ENCODE measurements at regions not wholly inside any gene's neighbourhood (a gene's known extent, or its start where the extent isn't known, plus 50 kb on each side); places are given as distances from the start of the nearest gene placed in this dataset.

DNA sequence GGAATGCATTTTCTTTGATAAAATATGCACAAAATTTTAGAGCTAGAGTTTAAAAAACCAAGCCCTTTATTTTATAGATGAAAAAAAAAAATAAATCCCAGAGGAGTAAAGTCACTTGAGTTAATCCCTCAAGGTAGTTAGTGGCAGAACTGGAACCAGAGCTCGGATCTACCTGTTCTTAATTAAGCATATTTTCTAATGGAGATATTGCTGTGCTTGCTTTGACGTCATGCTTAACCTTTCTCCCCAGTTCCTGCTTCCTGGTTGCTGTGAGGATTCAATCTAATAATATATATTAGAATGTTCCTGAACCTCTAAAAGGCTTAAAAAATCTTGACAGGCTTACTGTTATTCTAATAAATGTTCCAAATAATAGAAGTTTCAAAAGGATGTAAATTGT, 300.6 kb upstream of the KLF12 start:
- Histone ChIP-seq H3K27ac (ENCODE audit: low read depth) (no peak overlapping the region), H3K4me3 (no peak overlapping the region), H3K27me3 (ENCODE audit: insufficient read depth) (no peaks in the 10 kb centered on the region), H3K79me2 (replicated peaks; ENCODE audit: insufficient read depth) (no peaks in the 10 kb centered on the region), H3K4me2 (no peak overlapping the region), H3K9me2 (ENCODE audit: insufficient read depth) (no peaks in the 10 kb centered on the region), H3K4me1 (ENCODE audit: insufficient read depth) (no peaks in the 10 kb centered on the region), H4K20me1 (replicated peaks; ENCODE audit: insufficient read depth) (no peaks in the 10 kb centered on the region), H3F3A (replicated peaks; ENCODE audit: low read depth) (no peaks in the 10 kb centered on the region), H2AFZ (no peak overlapping the region), H3K36me3 (ENCODE audit: insufficient read depth) (no peaks in the 10 kb centered on the region)
- no peak for ATAC-seq
- DNase-seq (ENCODE audit: low spot score): no peak
- no peaks in the 10 kb centered on the region; the same call in 2 of the 3 replicates for H3K9me3 Mint-ChIP-seq
- H3K4me1 Mint-ChIP-seq: peaks cover 3% of the 10 kb centered on the region; the same call in 2 of the 3 replicates
- no peaks in the 10 kb centered on the region for H3K27me3 Mint-ChIP-seq (ENCODE audit: insufficient read depth, low read depth, poor library complexity)
- H3K4me3 Mint-ChIP-seq: no peak overlapping the region
- H3K27ac Mint-ChIP-seq: no peak overlapping the region
- no peaks in the 10 kb centered on the region for H3K36me3 Mint-ChIP-seq (ENCODE audit: low read depth)
- TF ChIP-seq EZH2phosphoT487 (IDR thresholded peaks at IDR 0.05; ENCODE audit: unreplicated experiment) (no peak), CREB1 (CRISPR knock-in tag; IDR thresholded peaks at IDR 0.05; ENCODE audit: low read depth) (no peak), POLR2AphosphoS5 (IDR thresholded peaks at IDR 0.05; ENCODE audit: low read depth) (no peak), STAT1 (IDR thresholded peaks at IDR 0.05; ENCODE audit: unreplicated experiment) (no peak), JUNB (IDR thresholded peaks at IDR 0.05; ENCODE audit: unreplicated experiment) (no peak), EZH2 (IDR thresholded peaks at IDR 0.05; ENCODE audit: low read depth, unreplicated experiment) (no peak), ZNF331 (CRISPR knock-in tag; IDR thresholded peaks at IDR 0.05; ENCODE audit: low read depth) (no peak), ZNF114 (CRISPR knock-in tag; IDR thresholded peaks at IDR 0.05) (no peak), NANOG (IDR thresholded peaks at IDR 0.05; ENCODE audit: borderline replicate concordance) (no peak)
- TF ChIP-seq, protein P1, sequence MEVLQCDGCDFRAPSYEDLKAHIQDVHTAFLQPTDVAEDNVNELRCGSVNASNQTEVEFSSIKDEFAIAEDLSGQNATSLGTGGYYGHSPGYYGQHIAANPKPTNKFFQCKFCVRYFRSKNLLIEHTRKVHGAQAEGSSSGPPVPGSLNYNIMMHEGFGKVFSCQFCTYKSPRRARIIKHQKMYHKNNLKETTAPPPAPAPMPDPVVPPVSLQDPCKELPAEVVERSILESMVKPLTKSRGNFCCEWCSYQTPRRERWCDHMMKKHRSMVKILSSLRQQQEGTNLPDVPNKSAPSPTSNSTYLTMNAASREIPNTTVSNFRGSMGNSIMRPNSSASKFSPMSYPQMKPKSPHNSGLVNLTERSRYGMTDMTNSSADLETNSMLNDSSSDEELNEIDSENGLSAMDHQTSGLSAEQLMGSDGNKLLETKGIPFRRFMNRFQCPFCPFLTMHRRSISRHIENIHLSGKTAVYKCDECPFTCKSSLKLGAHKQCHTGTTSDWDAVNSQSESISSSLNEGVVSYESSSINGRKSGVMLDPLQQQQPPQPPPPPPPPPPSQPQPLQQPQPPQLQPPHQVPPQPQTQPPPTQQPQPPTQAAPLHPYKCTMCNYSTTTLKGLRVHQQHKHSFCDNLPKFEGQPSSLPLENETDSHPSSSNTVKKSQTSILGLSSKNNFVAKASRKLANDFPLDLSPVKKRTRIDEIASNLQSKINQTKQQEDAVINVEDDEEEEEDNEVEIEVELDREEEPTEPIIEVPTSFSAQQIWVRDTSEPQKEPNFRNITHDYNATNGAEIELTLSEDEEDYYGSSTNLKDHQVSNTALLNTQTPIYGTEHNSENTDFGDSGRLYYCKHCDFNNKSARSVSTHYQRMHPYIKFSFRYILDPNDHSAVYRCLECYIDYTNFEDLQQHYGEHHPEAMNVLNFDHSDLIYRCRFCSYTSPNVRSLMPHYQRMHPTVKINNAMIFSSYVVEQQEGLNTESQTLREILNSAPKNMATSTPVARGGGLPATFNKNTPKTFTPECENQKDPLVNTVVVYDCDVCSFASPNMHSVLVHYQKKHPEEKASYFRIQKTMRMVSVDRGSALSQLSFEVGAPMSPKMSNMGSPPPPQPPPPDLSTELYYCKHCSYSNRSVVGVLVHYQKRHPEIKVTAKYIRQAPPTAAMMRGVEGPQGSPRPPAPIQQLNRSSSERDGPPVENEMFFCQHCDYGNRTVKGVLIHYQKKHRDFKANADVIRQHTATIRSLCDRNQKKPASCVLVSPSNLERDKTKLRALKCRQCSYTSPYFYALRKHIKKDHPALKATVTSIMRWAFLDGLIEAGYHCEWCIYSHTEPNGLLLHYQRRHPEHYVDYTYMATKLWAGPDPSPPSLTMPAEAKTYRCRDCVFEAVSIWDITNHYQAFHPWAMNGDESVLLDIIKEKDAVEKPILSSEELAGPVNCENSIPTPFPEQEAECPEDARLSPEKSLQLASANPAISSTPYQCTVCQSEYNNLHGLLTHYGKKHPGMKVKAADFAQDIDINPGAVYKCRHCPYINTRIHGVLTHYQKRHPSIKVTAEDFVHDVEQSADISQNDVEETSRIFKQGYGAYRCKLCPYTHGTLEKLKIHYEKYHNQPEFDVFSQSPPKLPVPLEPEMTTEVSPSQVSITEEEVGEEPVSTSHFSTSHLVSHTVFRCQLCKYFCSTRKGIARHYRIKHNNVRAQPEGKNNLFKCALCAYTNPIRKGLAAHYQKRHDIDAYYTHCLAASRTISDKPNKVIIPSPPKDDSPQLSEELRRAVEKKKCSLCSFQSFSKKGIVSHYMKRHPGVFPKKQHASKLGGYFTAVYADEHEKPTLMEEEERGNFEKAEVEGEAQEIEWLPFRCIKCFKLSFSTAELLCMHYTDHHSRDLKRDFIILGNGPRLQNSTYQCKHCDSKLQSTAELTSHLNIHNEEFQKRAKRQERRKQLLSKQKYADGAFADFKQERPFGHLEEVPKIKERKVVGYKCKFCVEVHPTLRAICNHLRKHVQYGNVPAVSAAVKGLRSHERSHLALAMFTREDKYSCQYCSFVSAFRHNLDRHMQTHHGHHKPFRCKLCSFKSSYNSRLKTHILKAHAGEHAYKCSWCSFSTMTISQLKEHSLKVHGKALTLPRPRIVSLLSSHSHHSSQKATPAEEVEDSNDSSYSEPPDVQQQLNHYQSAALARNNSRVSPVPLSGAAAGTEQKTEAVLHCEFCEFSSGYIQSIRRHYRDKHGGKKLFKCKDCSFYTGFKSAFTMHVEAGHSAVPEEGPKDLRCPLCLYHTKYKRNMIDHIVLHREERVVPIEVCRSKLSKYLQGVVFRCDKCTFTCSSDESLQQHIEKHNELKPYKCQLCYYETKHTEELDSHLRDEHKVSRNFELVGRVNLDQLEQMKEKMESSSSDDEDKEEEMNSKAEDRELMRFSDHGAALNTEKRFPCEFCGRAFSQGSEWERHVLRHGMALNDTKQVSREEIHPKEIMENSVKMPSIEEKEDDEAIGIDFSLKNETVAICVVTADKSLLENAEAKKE (CRISPR knock-in tag; IDR thresholded peaks at IDR 0.05): no peak
- TF ChIP-seq, protein P2, sequence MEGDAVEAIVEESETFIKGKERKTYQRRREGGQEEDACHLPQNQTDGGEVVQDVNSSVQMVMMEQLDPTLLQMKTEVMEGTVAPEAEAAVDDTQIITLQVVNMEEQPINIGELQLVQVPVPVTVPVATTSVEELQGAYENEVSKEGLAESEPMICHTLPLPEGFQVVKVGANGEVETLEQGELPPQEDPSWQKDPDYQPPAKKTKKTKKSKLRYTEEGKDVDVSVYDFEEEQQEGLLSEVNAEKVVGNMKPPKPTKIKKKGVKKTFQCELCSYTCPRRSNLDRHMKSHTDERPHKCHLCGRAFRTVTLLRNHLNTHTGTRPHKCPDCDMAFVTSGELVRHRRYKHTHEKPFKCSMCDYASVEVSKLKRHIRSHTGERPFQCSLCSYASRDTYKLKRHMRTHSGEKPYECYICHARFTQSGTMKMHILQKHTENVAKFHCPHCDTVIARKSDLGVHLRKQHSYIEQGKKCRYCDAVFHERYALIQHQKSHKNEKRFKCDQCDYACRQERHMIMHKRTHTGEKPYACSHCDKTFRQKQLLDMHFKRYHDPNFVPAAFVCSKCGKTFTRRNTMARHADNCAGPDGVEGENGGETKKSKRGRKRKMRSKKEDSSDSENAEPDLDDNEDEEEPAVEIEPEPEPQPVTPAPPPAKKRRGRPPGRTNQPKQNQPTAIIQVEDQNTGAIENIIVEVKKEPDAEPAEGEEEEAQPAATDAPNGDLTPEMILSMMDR (conservative IDR thresholded peaks at IDR 0.05; ENCODE audit: low read depth in 2 of 2): no peak
- TF ChIP-seq, protein P3, sequence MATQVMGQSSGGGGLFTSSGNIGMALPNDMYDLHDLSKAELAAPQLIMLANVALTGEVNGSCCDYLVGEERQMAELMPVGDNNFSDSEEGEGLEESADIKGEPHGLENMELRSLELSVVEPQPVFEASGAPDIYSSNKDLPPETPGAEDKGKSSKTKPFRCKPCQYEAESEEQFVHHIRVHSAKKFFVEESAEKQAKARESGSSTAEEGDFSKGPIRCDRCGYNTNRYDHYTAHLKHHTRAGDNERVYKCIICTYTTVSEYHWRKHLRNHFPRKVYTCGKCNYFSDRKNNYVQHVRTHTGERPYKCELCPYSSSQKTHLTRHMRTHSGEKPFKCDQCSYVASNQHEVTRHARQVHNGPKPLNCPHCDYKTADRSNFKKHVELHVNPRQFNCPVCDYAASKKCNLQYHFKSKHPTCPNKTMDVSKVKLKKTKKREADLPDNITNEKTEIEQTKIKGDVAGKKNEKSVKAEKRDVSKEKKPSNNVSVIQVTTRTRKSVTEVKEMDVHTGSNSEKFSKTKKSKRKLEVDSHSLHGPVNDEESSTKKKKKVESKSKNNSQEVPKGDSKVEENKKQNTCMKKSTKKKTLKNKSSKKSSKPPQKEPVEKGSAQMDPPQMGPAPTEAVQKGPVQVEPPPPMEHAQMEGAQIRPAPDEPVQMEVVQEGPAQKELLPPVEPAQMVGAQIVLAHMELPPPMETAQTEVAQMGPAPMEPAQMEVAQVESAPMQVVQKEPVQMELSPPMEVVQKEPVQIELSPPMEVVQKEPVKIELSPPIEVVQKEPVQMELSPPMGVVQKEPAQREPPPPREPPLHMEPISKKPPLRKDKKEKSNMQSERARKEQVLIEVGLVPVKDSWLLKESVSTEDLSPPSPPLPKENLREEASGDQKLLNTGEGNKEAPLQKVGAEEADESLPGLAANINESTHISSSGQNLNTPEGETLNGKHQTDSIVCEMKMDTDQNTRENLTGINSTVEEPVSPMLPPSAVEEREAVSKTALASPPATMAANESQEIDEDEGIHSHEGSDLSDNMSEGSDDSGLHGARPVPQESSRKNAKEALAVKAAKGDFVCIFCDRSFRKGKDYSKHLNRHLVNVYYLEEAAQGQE (IDR thresholded peaks at IDR 0.05; ENCODE audit: unreplicated experiment): no peak
